ENCODE measurements at regions not wholly inside any gene's neighbourhood (a gene's known extent, or its start where the extent isn't known, plus 50 kb on each side); places are given as distances from the start of the nearest gene placed in this dataset.

DNA sequence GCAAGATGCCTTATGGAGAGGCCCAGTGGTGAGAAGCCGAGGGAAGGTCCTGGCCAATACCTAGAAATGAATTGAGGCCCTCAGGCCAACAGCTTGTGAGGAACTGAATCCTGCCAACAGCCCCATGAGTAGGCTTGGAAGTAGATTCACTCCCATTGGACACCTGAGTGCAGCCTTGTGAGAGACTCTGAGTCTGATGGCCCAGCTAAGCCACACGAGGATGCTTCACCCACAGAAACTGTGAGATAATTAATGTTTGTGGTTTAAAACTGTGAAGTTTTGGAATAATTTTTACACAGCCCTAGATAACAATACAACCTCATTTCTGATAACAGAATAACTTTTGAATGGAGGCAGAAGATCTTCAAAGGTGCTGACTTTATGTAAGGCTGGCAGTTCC lies 65.9 kb upstream of the DAP start:
- Histone ChIP-seq H3K9me3 (no peaks in the 10 kb centered on the region), H3K36me3 (ENCODE audit: low read depth, missing control alignments) (no peaks in the 10 kb centered on the region), H3K4me1 (no peaks in the 10 kb centered on the region), H3K4me3 (no peak overlapping the region), H3K27ac (no peak overlapping the region), H3K27me3 (no peaks in the 10 kb centered on the region)
- no peak for DNase-seq
- WGBS, 2 donors: 77 to 86% methylated on average over 2 of the region's 2 CpGs
- intact Hi-C loops (cut with DNase I; ENCODE audit: low total_unique reads): no loop called here
- TF ChIP-seq, protein P1, sequence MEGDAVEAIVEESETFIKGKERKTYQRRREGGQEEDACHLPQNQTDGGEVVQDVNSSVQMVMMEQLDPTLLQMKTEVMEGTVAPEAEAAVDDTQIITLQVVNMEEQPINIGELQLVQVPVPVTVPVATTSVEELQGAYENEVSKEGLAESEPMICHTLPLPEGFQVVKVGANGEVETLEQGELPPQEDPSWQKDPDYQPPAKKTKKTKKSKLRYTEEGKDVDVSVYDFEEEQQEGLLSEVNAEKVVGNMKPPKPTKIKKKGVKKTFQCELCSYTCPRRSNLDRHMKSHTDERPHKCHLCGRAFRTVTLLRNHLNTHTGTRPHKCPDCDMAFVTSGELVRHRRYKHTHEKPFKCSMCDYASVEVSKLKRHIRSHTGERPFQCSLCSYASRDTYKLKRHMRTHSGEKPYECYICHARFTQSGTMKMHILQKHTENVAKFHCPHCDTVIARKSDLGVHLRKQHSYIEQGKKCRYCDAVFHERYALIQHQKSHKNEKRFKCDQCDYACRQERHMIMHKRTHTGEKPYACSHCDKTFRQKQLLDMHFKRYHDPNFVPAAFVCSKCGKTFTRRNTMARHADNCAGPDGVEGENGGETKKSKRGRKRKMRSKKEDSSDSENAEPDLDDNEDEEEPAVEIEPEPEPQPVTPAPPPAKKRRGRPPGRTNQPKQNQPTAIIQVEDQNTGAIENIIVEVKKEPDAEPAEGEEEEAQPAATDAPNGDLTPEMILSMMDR (IDR thresholded peaks at IDR 0.05): no peak
- no peak for TF ChIP-seq POLR2A (IDR thresholded peaks at IDR 0.05)

DNA sequence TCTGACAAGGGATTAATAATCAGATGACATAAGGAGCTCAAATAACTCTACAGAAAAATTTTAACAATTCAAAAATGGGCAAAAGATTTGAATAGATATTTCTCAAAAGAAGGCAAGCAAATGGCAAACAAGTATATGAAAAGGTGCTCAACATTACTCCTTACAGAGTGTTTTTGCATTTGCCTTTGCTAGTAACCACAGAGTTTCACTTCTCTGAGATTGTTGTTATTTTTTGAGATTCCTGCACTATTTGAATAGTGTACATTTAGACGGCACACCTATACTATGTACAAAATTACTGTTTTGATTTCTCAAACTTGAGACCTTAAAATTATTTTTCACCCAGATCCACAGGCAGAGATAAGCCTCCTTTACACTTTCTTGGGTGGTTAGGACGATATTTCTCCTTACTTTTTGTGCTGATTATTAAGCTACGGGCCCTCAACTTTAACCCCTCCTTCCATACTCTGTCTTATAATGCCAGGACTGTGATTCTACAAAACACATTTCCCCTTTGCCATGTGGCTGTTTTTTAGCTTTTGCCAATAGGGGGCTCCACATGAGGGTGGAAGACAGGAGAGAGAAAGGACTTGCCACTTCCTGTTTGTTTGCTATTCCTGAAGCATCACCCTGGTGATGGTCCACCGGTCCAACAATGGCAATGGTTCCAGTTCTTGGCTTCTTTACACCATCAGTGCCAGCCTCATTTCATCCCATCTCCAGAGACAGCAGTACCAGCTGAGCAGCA lies 65.0 kb upstream of the DAP start:
- TF ChIP-seq POLR2A (IDR thresholded peaks at IDR 0.05): no peak
- TF ChIP-seq, protein P1 (IDR thresholded peaks at IDR 0.05): no peak
- Histone ChIP-seq H3K27me3 (no peaks in the 10 kb centered on the region), H3K4me1 (no peaks in the 10 kb centered on the region), H3K27ac (no peak overlapping the region), H3K4me3 (no peak overlapping the region), H3K9me3 (no peaks in the 10 kb centered on the region), H3K36me3 (ENCODE audit: low read depth, missing control alignments) (no peaks in the 10 kb centered on the region)
- WGBS, 2 donors: 86 to 94% methylated on average over 4 of the region's 4 CpGs
- intact Hi-C loops (cut with DNase I; ENCODE audit: low total_unique reads): no loop called here
- no peak for DNase-seq

DNA sequence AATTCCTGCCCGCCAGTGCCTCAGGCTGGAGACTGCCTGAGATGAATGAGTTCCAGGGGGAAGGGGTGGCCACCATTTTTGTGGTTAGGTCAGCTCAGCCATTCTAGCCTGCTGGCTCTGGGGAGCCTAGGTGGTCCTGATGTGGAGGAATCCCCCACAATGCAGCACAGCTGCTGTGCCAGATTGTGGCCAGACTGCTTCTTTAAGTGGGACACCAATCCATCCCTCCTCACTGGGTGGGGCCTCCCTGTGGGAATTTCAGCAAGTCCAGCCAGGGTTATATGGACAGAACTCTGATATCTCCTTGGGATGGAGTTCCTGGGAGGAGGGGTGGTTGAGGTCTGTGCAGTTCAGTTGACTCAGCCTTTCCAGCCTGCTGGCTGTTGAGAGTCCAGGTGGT lies 51.2 kb upstream of the DAP start:
- TF ChIP-seq, protein P1 (IDR thresholded peaks at IDR 0.05): no peak
- TF ChIP-seq POLR2A (IDR thresholded peaks at IDR 0.05): no peak
- Histone ChIP-seq H3K4me3 (no peak overlapping the region), H3K4me1 (peaks cover 4% of the 10 kb centered on the region), H3K36me3 (ENCODE audit: low read depth, missing control alignments) (no peaks in the 10 kb centered on the region), H3K27ac (no peak overlapping the region), H3K9me3 (no peaks in the 10 kb centered on the region), H3K27me3 (no peaks in the 10 kb centered on the region)
- no peak for DNase-seq
- WGBS, 2 donors: 89 to 100% methylated on average over 1 of the region's 1 CpG
- intact Hi-C loops (cut with DNase I; ENCODE audit: low total_unique reads): no loop called here
